ENCODE measurements at regions not wholly inside any gene's neighbourhood (a gene's known extent, or its start where the extent isn't known, plus 50 kb on each side); places are given as distances from the start of the nearest gene placed in this dataset.
"Not testable (repeated sequence)": the region's sequence is repeated elsewhere in the genome, so short reads cannot be mapped to it uniquely, and the experiment has no call there.

GRCh38 chr5:152529440-152529839 is 124.4 kb upstream of the NMUR2 start:
- no peak for DNase-seq

GRCh38 chr5:152532714-152533113 is 127.6 kb upstream of the NMUR2 start:
- peak; percentile 5 to 52 for DNase-seq

GRCh38 chr5:152534641-152535040 is 129.6 kb upstream of the NMUR2 start:
- no peak for DNase-seq

GRCh38 chr5:152542741-152543140 is 137.7 kb upstream of the NMUR2 start:
- DNase-seq: no peak

- no peak for DNase-seq
These were observed 141.4 kb upstream of the NMUR2 start for GRCh38 chr5:152546493-152546892.

- no peak for DNase-seq
These were observed 142.1 kb upstream of the NMUR2 start for GRCh38 chr5:152547202-152547601.

- DNase-seq: no peak
These were observed 144.6 kb upstream of the NMUR2 start for GRCh38 chr5:152549709-152550108.

GRCh38 chr5:152551061-152551460 is 146.0 kb upstream of the NMUR2 start:
- no peak for DNase-seq

- no peak for DNase-seq
These were observed 151.7 kb upstream of the NMUR2 start for GRCh38 chr5:152556784-152557183.

GRCh38 chr5:152560512-152561137 is 155.5 kb upstream of the NMUR2 start:
- DNase-seq: peak in 1 of 2 experiments; percentile 21

GRCh38 chr5:152568016-152568415 is 162.9 kb upstream of the NMUR2 start:
- DNase-seq: no peak

GRCh38 chr5:152572812-152573211 is 167.7 kb upstream of the NMUR2 start:
- DNase-seq: no peak

GRCh38 chr5:152584103-152584502 is 179.0 kb upstream of the NMUR2 start:
- DNase-seq: no peak

- no peak for DNase-seq
These were observed 187.3 kb upstream of the NMUR2 start for GRCh38 chr5:152592416-152592815.

- DNase-seq: peak in 1 of 2 experiments; percentile 42
These were observed 188.3 kb upstream of the NMUR2 start for GRCh38 chr5:152593388-152593787.

- no peak for DNase-seq
These were observed 190.3 kb upstream of the NMUR2 start for GRCh38 chr5:152595405-152595804.

- no peak for DNase-seq
These were observed 194.0 kb upstream of the NMUR2 start for GRCh38 chr5:152599096-152599495.

GRCh38 chr5:152601806-152602732 is 197.0 kb upstream of the NMUR2 start:
- no peak for DNase-seq

- DNase-seq: not testable (repeated sequence)
These were observed 201.0 kb upstream of the NMUR2 start for GRCh38 chr5:152606050-152606449.

- no peak for DNase-seq
These were observed 201.8 kb upstream of the NMUR2 start for GRCh38 chr5:152606776-152607364.

- no peak for DNase-seq
These were observed 202.5 kb upstream of the NMUR2 start for GRCh38 chr5:152607401-152608160.

GRCh38 chr5:152608458-152608857 is 203.4 kb upstream of the NMUR2 start:
- DNase-seq: no peak

GRCh38 chr5:152619756-152620155 is 214.7 kb upstream of the NMUR2 start:
- DNase-seq: no peak
